Fibroblast of lung (primary cell): ENCODE measurements at regions not wholly inside any gene's neighbourhood (a gene's known extent, or its start where the extent isn't known, plus 50 kb on each side); places are given as distances from the start of the nearest gene placed in this dataset.

Source experiments
- DNase-seq, 2 donors: peaks; one replicate each; pipeline versions ENCODE4 v3.0.0 to v3.0.0-alpha.2; 2010; ENCODE audit warnings: low read depth in 2 of 2
- H2AFZ ChIP-seq: 2 replicates; pipeline ENCODE4 v1.5.1; 2012; ENCODE audit warnings: low read length, control low read depth, inconsistent platforms
- H3K27ac ChIP-seq: 2 replicates; pipeline ENCODE4 v1.5.1; 2011; ENCODE audit warnings: low read length, control low read depth; ENCODE audit not compliant: insufficient read depth
- H3K27me3 ChIP-seq: 2 replicates; pipeline ENCODE4 v1.5.1; 2011; ENCODE audit warnings: mild to moderate bottlenecking, low read length; ENCODE audit not compliant: control insufficient read depth, insufficient read depth
- H3K36me3 ChIP-seq: 2 replicates; pipeline ENCODE4 v1.5.1; 2011; ENCODE audit warnings: low read length; ENCODE audit not compliant: control insufficient read depth, insufficient read depth
- H3K4me1 ChIP-seq: 2 replicates; pipeline ENCODE4 v1.5.1; 2011; ENCODE audit warnings: low read length; ENCODE audit not compliant: control insufficient read depth, insufficient read depth; ENCODE audit errors: extremely low read depth
- H3K4me2 ChIP-seq: 2 replicates; pipeline ENCODE4 v1.5.1; 2011; ENCODE audit warnings: low read length, control low read depth; ENCODE audit not compliant: insufficient read depth; ENCODE audit errors: extremely low read depth
- H3K4me3 ChIP-seq, 4 experiments: fragments of 200-600 bp in 1 of 4; sonication (generic) in 1 of 4; replicated peaks in 1 of 4; 2 replicates each; pipeline ENCODE4 v1.5.1; 2011 to 2016; ENCODE audit warnings: low read length in 4 of 4, low read depth in 3 of 4, mild to moderate bottlenecking in 3 of 4, control low read depth in 2 of 4, inconsistent platforms in 1 of 4, mixed read lengths in 1 of 4; ENCODE audit not compliant: insufficient read depth in 1 of 4; ENCODE audit errors: control extremely low read depth in 1 of 4
- H3K79me2 ChIP-seq: 2 replicates; pipeline ENCODE4 v1.5.1; 2012; ENCODE audit warnings: mild to moderate bottlenecking, low read length, inconsistent platforms; ENCODE audit not compliant: control insufficient read depth, insufficient read depth
- H3K9ac ChIP-seq: 2 replicates; pipeline ENCODE4 v1.5.1; 2011; ENCODE audit warnings: mild to moderate bottlenecking, low read length, control low read depth; ENCODE audit not compliant: insufficient read depth
- H3K9me3 ChIP-seq: 2 replicates; pipeline ENCODE4 v1.5.1; 2012; ENCODE audit warnings: low read depth, low read length; ENCODE audit not compliant: control insufficient read depth, insufficient read depth
- H4K20me1 ChIP-seq: 2 replicates; pipeline ENCODE4 v1.5.1; 2011; ENCODE audit warnings: low read length; ENCODE audit not compliant: control insufficient read depth, insufficient read depth; ENCODE audit errors: extremely low read depth
- CTCF ChIP-seq, 2 donors: IDR thresholded peaks in 1 of 2; conservative IDR thresholded peaks in 1 of 2; 1 replicate in 1 of 2; 2 replicates in 1 of 2; pipeline ENCODE4 v1.5.1; 2011 to 2012; ENCODE audit warnings: low read length in 2 of 2, control low read depth in 1 of 2, inconsistent platforms in 1 of 2, low read depth in 1 of 2, mild to moderate bottlenecking in 1 of 2
- EZH2 ChIP-seq: IDR thresholded peaks from 2 replicates; pipeline ENCODE4 v1.5.1; 2012; ENCODE audit warnings: low read length, control low read depth, mild to moderate bottlenecking; ENCODE audit errors: missing control alignments

- Histone ChIP-seq H3K4me3 (no peak overlapping the region), H3K9ac (no peak overlapping the region), H3K27ac (no peak overlapping the region), H2AFZ (no peak overlapping the region), H3K4me1 (no peaks in the 10 kb centered on the region), H3K4me2 (no peak overlapping the region), H3K79me2 (no peaks in the 10 kb centered on the region), H3K36me3 (no peaks in the 10 kb centered on the region), H3K9me3 (no peaks in the 10 kb centered on the region), H4K20me1 (no peaks in the 10 kb centered on the region), H3K27me3 (no peaks in the 10 kb centered on the region)
- TF ChIP-seq EZH2: no peak
- no peak for DNase-seq
Measured at GRCh38 chr1:164477343-164477742, 81.6 kb upstream of the PBX1 start.

DNA sequence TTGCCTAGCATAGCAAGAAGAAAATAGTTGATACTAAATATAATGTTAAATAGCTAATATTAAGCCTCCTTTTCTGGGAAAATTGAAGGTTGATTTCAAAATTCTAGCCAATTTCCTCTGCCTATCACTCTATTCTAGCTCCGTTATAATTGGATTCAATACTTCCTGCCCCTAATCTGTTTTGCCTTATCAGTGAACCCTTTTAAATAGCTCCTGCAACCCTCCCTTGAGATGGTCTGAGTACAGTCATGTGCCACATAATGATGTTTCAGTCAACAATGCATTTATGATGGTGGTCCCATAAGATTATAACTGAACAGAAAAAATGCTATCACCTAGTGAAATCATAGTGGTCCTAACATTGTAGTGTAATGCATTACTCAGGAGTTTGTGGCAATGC, 79.7 kb upstream of the PBX1 start:
- Histone ChIP-seq H3K79me2 (no peaks in the 10 kb centered on the region), H3K4me3 (no peak overlapping the region), H2AFZ (no peak overlapping the region), H3K9ac (no peak overlapping the region), H3K4me1 (no peaks in the 10 kb centered on the region), H3K4me2 (no peak overlapping the region), H3K9me3 (no peaks in the 10 kb centered on the region), H3K36me3 (no peaks in the 10 kb centered on the region), H3K27ac (no peak overlapping the region), H3K27me3 (no peaks in the 10 kb centered on the region), H4K20me1 (no peaks in the 10 kb centered on the region)
- DNase-seq: no peak
- no peak for TF ChIP-seq EZH2
- no peak for TF ChIP-seq CTCF (conservative IDR thresholded peaks at IDR 0.05 in 1 of 2, IDR thresholded peaks at IDR 0.05 in 1 of 2; ENCODE audit: low read depth in 1 of 2, low read length in 2 of 2)

DNA sequence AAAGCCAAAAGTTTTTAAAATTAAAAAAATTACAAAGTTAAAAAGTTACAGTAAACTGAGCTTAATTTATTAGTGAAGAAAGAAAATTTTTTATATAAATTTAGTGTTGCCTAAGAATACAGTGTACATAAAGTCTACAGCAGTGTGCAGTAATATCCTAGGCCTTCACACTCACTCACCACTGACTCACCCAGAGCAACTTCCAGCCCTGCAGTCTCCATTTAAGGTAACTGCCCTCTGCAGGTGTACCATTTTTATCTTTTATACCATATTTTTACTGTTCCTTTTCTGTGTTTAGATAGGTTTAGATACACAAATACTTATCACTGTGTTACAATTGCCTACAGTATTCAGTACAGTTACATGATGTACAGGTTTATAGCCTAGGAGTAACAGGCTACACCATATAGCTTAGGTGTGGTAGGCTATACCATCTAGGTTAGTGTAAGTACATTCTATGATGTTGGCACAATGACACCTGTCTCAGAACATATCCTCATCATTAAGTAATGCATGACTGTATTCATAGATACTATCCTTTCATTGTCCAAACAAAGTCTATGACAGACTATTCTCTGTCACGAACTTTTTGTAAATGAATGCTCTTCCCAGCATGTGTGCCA, 78.6 kb upstream of the PBX1 start:
- Histone ChIP-seq H3K4me1 (no peaks in the 10 kb centered on the region), H3K36me3 (no peaks in the 10 kb centered on the region), H3K4me2 (no peak overlapping the region), H3K79me2 (no peaks in the 10 kb centered on the region), H3K9me3 (no peaks in the 10 kb centered on the region), H3K9ac (no peak overlapping the region), H4K20me1 (no peaks in the 10 kb centered on the region), H3K27me3 (no peaks in the 10 kb centered on the region), H3K4me3 (no peak overlapping the region), H3K27ac (no peak overlapping the region), H2AFZ (no peak overlapping the region)
- no peak for TF ChIP-seq CTCF (conservative IDR thresholded peaks at IDR 0.05 in 1 of 2, IDR thresholded peaks at IDR 0.05 in 1 of 2; ENCODE audit: low read depth in 1 of 2, low read length in 2 of 2)
- TF ChIP-seq EZH2: no peak
- DNase-seq: no peak
